Dermis microvascular lymphatic vessel endothelial cell (primary cell): ENCODE measurements at regions not wholly inside any gene's neighbourhood (a gene's known extent, or its start where the extent isn't known, plus 50 kb on each side); places are given as distances from the start of the nearest gene placed in this dataset.

Experiments
- DNase-seq, 2 donors: peaks; one replicate each; pipeline versions ENCODE4 v3.0.0 to v3.0.0-alpha.2; 2010; ENCODE audit warnings: low read depth in 2 of 2

DNA sequence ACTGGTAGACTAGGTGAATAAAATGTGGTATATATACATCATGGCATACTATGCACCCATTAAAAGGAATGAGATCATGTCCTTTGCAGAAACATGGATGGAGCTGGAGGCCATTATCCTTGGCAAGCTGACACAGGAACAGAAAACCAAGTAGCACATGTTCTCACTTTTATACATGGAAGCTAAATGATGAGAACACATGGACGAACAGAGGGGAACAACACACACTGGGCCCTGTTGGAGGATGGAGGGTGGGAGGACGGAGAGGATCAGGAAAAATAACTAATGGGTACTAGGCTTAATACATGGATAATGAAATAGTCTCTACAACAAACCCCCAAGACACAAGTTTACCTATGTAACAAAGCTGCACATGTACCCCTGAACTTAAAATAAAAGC is 780.0 kb downstream of the DACH1 start:
- DNase-seq: no peak

GRCh38 chr13:71082631-71083030 is 784.4 kb downstream of the DACH1 start:
- no peak for DNase-seq

DNA sequence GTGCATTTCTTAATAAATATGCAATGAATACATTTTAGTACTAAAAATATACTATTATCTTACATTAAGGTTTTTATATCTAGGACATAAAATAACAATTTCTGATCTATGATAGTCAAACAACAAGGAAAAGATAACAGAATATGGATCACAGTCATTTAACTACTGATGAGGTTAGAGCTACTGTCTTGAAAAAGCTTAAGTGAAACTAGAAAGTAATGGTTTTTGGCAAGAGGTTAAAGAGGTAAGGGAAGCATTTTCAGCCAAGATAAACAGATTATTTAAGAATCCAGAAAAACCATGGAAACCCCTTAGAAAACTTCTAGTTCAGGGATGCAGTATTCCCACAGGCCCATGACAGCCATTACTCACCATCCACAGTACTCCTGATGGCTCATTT is 787.4 kb downstream of the DACH1 start:
- no peak for DNase-seq

- no peak for DNase-seq
These were observed 799.0 kb downstream of the DACH1 start for GRCh38 chr13:71068041-71068440.

DNA sequence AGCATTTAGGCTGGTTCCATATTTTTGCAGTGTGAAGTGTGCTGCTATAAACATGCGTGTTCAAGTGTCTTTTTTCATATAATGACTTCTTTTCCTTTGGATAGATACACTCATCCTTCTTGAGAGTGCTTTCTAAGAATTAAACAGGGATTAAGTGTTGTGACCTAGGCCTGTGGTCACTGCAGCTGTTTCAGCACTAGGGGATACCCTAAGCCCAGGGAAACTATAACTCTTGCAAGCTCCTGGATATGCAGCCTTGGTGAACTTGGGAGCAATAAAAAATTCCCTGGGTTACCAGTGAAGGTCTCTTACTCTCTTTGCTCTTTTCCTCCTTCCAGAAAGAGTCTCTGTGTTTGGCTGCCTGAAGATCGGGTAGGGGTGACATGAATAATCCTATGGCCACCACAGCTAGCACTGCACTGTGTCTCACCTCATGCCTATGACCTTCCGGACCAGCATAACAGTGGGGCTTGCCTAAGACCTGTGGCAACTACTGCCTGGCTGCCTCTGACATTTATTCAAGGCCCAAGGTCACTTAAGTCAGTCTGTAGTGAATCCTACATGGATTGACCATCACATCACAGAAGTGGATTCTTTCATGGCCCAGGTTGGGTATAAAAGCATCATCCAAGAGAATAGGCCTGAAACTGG is 799.7 kb downstream of the DACH1 start:
- DNase-seq: peak in 1 of 2 donors; percentile 3

- DNase-seq: no peak
These were observed 810.4 kb downstream of the DACH1 start for GRCh38 chr13:71056581-71056980.

DNA sequence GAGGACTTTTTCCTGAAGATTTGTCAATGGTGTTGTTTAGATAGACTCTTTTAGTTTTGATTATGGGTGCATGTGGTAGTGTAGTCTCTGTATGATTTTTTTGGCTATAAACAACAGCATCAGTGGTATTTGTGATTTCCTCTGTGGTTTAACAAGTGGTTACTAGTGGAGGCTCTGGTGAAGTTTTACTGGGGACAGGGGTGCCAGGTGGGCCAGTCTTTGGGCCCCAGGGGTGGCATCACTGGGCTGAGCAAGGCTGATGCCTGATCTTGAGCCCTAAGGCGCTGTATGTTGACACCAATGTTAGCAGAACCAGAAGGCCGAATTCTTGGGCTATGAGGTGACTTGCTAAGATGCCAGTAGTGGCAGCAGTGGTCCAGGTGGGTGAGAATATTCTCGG is 811.4 kb downstream of the DACH1 start:
- DNase-seq: no peak

DNA sequence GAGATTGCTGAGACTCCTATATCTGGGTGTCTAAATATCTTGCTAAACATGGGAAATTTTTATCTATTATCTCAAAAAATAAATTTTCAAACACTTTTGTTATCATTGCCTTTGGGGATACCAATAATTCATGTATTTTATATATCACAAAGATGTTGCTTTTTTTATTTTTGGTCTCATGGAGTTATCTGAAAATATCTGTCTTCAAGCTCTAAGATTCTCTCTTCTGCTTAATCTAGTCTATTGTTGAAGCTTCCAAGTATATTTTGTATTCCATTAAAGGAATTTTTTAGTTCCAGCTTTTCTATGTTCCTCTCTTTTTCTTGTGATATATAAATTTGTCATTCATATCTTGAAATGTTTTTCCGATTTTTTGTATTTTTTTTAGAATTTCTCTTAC is 812.0 kb downstream of the DACH1 start:
- no peak for DNase-seq

DNA sequence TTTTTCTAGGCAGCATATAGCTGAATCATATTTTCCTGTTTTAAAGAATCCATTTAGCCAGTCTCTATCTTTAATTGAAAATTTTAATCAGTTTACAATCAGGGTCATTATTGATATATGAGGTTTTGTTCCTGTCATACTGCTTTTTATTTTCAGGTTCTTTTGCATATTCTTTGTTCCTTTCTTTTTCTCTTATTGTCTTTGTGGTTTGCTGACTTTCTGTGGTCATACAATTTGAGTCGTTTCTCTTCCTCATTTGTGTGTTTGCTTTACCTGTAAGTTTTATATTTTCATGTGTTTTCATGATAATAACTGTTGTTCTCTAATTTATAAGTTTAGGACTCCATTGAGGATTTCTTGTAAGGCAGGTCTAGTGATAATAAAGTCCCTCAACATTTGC is 812.6 kb downstream of the DACH1 start:
- DNase-seq: no peak

GRCh38 chr13:71051573-71051972 is 815.4 kb downstream of the DACH1 start:
- DNase-seq: no peak

- DNase-seq: no peak
These were observed 820.5 kb downstream of the DACH1 start for GRCh38 chr13:71046360-71047079.

DNA sequence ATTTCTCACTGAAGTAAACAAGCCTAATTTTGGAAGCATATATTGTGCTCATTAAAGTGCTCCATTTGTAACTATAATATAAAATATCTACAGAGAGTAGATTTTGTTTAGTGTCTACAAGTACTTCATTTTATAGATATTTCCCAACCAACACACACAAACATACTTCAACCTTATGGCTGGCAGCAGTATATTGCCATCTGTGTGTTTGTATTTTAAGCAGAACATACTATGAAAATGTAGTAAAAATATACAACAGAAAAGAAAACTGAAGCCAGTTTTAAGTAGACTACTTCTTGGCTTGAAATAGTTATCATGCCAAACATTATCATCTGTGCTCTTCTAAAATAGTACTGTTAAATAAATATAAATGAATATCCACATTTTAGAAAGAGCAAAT is 821.9 kb downstream of the DACH1 start:
- no peak for DNase-seq

DNA sequence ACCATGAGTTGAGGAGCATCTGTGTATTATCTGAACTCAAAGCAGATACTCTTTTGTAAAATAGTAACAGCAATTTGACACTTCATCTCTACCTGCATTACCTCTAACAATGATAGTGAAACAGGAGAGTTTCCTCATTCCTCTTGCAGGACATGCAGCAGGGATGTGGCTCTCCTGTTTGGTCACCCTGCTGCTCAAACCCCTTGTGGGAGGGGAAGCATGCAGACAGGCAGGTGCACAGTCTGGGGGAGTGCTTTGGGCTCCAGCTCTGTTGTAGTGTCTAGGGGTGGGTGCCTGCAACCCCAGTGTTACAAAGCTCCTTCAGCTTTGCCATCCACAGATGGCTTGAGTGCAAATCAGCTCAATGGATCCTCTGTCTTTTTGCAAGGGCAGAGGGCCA is 827.6 kb downstream of the DACH1 start:
- no peak for DNase-seq

GRCh38 chr13:71034018-71034417 is 833.0 kb downstream of the DACH1 start:
- no peak for DNase-seq

DNA sequence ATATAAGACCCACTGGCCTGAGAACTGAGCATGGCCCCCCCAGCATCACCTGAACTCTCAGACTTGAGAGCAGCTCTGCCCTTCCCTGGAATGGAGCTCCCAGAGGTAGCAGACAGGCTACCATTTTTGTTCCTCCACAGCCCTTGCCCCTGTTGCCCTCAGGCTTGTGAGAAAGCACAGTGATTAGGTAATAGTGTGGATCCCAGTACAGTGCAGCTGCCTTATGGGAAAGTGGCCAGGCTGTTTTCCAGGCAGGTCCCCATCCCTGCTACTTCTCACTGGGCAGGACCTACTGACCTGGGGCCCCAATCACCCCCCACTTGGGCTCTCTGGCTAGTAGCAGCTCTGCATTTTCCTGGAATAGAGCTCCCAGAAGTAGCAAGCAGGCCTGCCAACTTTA is 834.0 kb downstream of the DACH1 start:
- DNase-seq: no peak

GRCh38 chr13:71030784-71031183 is 836.2 kb downstream of the DACH1 start:
- DNase-seq: no peak

DNA sequence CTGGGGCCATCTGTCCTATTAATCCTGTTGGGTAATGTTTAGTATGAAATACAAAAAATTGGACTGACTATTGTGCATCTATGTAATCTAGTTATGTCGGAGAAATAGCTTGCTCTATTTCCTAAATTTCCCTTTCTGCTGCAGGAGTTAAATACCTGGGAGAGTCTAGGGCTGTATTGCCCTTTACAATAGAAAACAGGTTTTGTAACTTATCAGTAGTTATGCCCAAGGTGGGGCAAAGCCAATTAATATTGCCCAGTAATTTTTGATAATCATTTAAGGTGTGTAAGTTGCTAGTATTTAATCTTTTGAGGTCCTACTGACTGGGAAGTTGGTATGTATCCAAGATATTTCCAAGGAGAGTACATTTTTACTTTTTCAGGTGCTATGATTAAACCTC is 838.1 kb downstream of the DACH1 start:
- no peak for DNase-seq

- DNase-seq: no peak
These were observed 845.1 kb downstream of the DACH1 start for GRCh38 chr13:71021825-71022422.

GRCh38 chr13:71018995-71019394 is 848.0 kb downstream of the DACH1 start:
- no peak for DNase-seq

- no peak for DNase-seq
These were observed 848.5 kb downstream of the DACH1 start for GRCh38 chr13:71018544-71018943.

GRCh38 chr13:71017607-71018006 is 849.4 kb downstream of the DACH1 start:
- DNase-seq: no peak

DNA sequence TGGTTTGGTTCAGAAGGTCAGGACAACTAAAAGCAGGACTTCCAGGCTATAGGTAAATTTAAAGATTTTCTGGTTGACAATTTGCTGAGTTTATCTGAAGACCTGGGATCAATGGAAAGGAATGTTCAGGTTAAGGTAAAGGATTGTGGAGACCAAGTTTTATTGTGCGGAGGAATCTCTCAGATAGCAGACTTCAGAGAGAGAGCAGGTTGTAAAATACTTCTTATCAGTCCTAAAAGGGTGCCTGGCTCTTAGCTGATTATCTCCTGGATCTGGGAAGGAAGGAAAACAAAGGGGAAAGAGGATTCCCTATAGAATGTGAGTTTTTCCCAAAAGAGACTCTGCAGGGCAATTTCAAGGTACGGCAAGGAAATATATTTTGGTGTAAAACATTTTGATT is 851.5 kb downstream of the DACH1 start:
- no peak for DNase-seq

DNA sequence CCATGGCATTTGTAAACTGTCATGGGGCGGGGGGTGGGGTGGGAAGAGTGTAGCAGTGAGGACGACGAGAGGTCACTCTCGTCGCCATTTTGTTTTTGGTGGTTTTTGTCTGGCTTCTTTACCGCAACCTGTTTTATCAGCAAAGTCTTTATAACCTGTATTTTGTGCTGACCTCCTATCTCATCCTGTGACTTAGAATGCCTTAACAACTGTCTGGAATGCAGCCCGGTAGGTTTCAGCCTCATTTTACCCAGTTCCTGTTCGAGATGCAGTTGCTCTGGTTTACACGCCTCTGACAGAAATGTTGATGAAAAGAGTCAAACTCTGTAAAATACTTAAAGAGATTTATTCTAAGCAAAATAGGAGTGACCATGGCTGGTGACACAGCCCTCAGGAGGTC is 852.0 kb downstream of the DACH1 start:
- no peak for DNase-seq
